OCI-LY1 (cell line): ENCODE measurements at regions not wholly inside any gene's neighbourhood (a gene's known extent, or its start where the extent isn't known, plus 50 kb on each side); places are given as distances from the start of the nearest gene placed in this dataset.

Source experiments
- CTCF ChIP-seq: fragments of 200-600 bp; sonication (generic), shearing (Covaris generic); IDR thresholded peaks from 2 replicates; pipeline ENCODE4 v1.5.1; 2017; ENCODE audit warnings: mild to moderate bottlenecking, antibody characterized with exemption, low read length, moderate library complexity, mixed read lengths
- EZH2 ChIP-seq: fragments of 200-600 bp; sonication (generic), shearing (Covaris generic); IDR thresholded peaks from 2 replicates; pipeline ENCODE4 v1.8.0; 2017; ENCODE audit warnings: borderline replicate concordance, mixed run types, mild to moderate bottlenecking, antibody characterized with exemption, low read length, moderate library complexity, mixed read lengths

- TF ChIP-seq CTCF (no peak), EZH2 (no peak)
Measured at GRCh38 chr2:147015591-147015990, 829.2 kb upstream of the ACVR2A start.
